ENCODE measurements at regions not wholly inside any gene's neighbourhood (a gene's known extent, or its start where the extent isn't known, plus 50 kb on each side); places are given as distances from the start of the nearest gene placed in this dataset.
A peak's percentile ranks its signal among the peaks of the same experiment; 100 is the strongest.
"Not testable (repeated sequence)": the region's sequence is repeated elsewhere in the genome, so short reads cannot be mapped to it uniquely, and the experiment has no call there.

GRCh38 chr3:18739099-18739433, 313.9 kb upstream of the SATB1 start:
- peak in 1 of 2 donors; percentile 32 for DNase-seq (ENCODE audit: low read depth in 1 of 2, low spot score in 1 of 2)

GRCh38 chr3:18738393-18739098, 313.4 kb upstream of the SATB1 start:
- DNase-seq (ENCODE audit: low read depth in 1 of 2, low spot score in 1 of 2) = no peak

- DNase-seq (ENCODE audit: low read depth in 1 of 2, low spot score in 1 of 2) = no peak
These were observed 309.9 kb upstream of the SATB1 start for GRCh38 chr3:18735005-18735404.

- no peak for DNase-seq (ENCODE audit: low read depth in 1 of 2, low spot score in 1 of 2)
These were observed 309.2 kb upstream of the SATB1 start for GRCh38 chr3:18734309-18734708.

GRCh38 chr3:18732474-18732873, 307.3 kb upstream of the SATB1 start:
- no peak for DNase-seq (ENCODE audit: low read depth in 1 of 2, low spot score in 1 of 2)

GRCh38 chr3:18730491-18730890, 305.4 kb upstream of the SATB1 start:
- no peak for DNase-seq (ENCODE audit: low read depth in 1 of 2, low spot score in 1 of 2)

GRCh38 chr3:18729671-18730070, 304.5 kb upstream of the SATB1 start:
- DNase-seq (ENCODE audit: low read depth in 1 of 2, low spot score in 1 of 2) = no peak

GRCh38 chr3:18725668-18726407, 300.7 kb upstream of the SATB1 start:
- no peak for DNase-seq (ENCODE audit: low read depth in 1 of 2, low spot score in 1 of 2)

GRCh38 chr3:18724456-18724855, 299.3 kb upstream of the SATB1 start:
- DNase-seq (ENCODE audit: low read depth in 1 of 2, low spot score in 1 of 2) = no peak

GRCh38 chr3:18723206-18723810, 298.2 kb upstream of the SATB1 start:
- no peak for DNase-seq (ENCODE audit: low read depth in 1 of 2, low spot score in 1 of 2)

GRCh38 chr3:18720543-18720942, 295.4 kb upstream of the SATB1 start:
- no peak for DNase-seq (ENCODE audit: low read depth in 1 of 2, low spot score in 1 of 2)

- DNase-seq (ENCODE audit: low read depth in 1 of 2, low spot score in 1 of 2) = no peak
These were observed 292.5 kb upstream of the SATB1 start for GRCh38 chr3:18717598-18717997.

GRCh38 chr3:18716821-18717220, 291.7 kb upstream of the SATB1 start:
- no peak for DNase-seq (ENCODE audit: low read depth in 1 of 2, low spot score in 1 of 2)

- DNase-seq (ENCODE audit: low read depth in 1 of 2, low spot score in 1 of 2) = no peak
These were observed 291.0 kb upstream of the SATB1 start for GRCh38 chr3:18716101-18716500.

- no peak for DNase-seq (ENCODE audit: low read depth in 1 of 2, low spot score in 1 of 2)
These were observed 290.1 kb upstream of the SATB1 start for GRCh38 chr3:18715208-18715607.

GRCh38 chr3:18713577-18713951, 288.4 kb upstream of the SATB1 start:
- no peak for DNase-seq (ENCODE audit: low read depth in 1 of 2, low spot score in 1 of 2)

GRCh38 chr3:18712713-18713576, 287.8 kb upstream of the SATB1 start:
- DNase-seq (ENCODE audit: low read depth in 1 of 2, low spot score in 1 of 2) = peak in 1 of 2 donors; percentile 13

GRCh38 chr3:18704326-18704725, 279.2 kb upstream of the SATB1 start:
- DNase-seq (ENCODE audit: low read depth in 1 of 2, low spot score in 1 of 2) = no peak

GRCh38 chr3:18703798-18704197, 278.7 kb upstream of the SATB1 start:
- no peak for DNase-seq (ENCODE audit: low read depth in 1 of 2, low spot score in 1 of 2)

GRCh38 chr3:18693588-18694329, 268.6 kb upstream of the SATB1 start:
- DNase-seq (ENCODE audit: low read depth in 1 of 2, low spot score in 1 of 2) = not testable (repeated sequence)

- no peak for DNase-seq (ENCODE audit: low read depth in 1 of 2, low spot score in 1 of 2)
These were observed 262.1 kb upstream of the SATB1 start for GRCh38 chr3:18687286-18687685.

Measured in activated CD4-positive, alpha-beta T cell treated with anti-CD3 and anti-CD28 coated beads, Interleukin-2, amount 50 U/mL, for 24 hours (primary cell).